K562 (cell line): ENCODE measurements at regions not wholly inside any gene's neighbourhood (a gene's known extent, or its start where the extent isn't known, plus 50 kb on each side); places are given as distances from the start of the nearest gene placed in this dataset.

Experiments used
- ATAC-seq: fragments of 200-7000 bp; cut with Tn5 transposase; 3 replicates; pipeline ENCODE4 v1.9.1; 2020; ENCODE audit warnings: moderate library complexity
- BruUV-seq: library from RNA; stranded (reverse); fragments of 400-500 nt; replicated peaks from 2 replicates; lab custom pipeline; 2021; lab: Mats Ljungman, UMichigan
- CTCF ChIA-PET: fragments of 300-600 bp; formaldehyde crosslinking; extraction: SDS; loops from one replicate; lab custom pipeline; 2021; ENCODE audit warnings: low intra/inter-chr PET ratio; lab: Yijun Ruan, JAX
- POLR2A ChIA-PET: fragments of 300-600, 350-650 bp; sonication (Branson Sonifier 250); formaldehyde crosslinking; extraction: SDS; loops from one replicate; lab custom pipeline; 2021; ENCODE audit warnings: antibody characterized with exemption, inconsistent platforms; lab: Yijun Ruan, JAX
- DNase-seq, 4 experiments: peaks; one replicate each; pipeline versions ENCODE4 v3.0.0 to v3.0.0-alpha.2; 2011 to 2018; ENCODE audit warnings: low spot score in 3 of 4, mixed read lengths in 3 of 4; ENCODE audit errors: extremely low read depth in 1 of 4
- FAIRE-seq: peaks from 2 replicates; lab custom pipeline; 2011; peaks lifted over from hg19 to GRCh38; lab: Jason Lieb, UNC
- H2AFZ ChIP-seq: 2 replicates; pipeline ENCODE4 v1.6.0; 2011; ENCODE audit warnings: low read depth, low read length, control low read depth, inconsistent platforms
- H3K27ac ChIP-seq: fragments of 200-600 bp; 3 replicates; pipeline ENCODE4 v1.8.0; 2011; ENCODE audit warnings: low read depth, mild to moderate bottlenecking, control low read depth, inconsistent platforms, low read length, moderate library complexity, mixed read lengths; ENCODE audit errors: extremely low read depth
- H3K27me3 ChIP-seq, 2 experiments: fragments of 300-600 bp in 1 of 2; 2 replicates in 1 of 2; 3 replicates in 1 of 2; pipeline versions ENCODE4 v1.6.0 to v1.8.0; 2011; ENCODE audit warnings: inconsistent platforms in 2 of 2, low read length in 2 of 2, mild to moderate bottlenecking in 1 of 2, mixed read lengths in 1 of 2, moderate library complexity in 1 of 2; ENCODE audit not compliant: control insufficient read depth in 2 of 2, insufficient read depth in 2 of 2
- H3K36me3 ChIP-seq: fragments of 300-600 bp; 3 replicates; pipeline ENCODE4 v1.8.0; 2011; ENCODE audit warnings: mild to moderate bottlenecking, low read length, inconsistent platforms; ENCODE audit not compliant: control insufficient read depth, insufficient read depth
- H3K4me1 ChIP-seq, 2 experiments: fragments of 200-600 bp in 1 of 2; replicated peaks in 1 of 2; 2 replicates in 1 of 2; 3 replicates in 1 of 2; pipeline versions ENCODE4 v1.5.1 to v1.8.0; 2011; ENCODE audit warnings: inconsistent platforms in 2 of 2, low read length in 2 of 2, mild to moderate bottlenecking in 1 of 2, mixed read lengths in 1 of 2, moderate library complexity in 1 of 2; ENCODE audit not compliant: control insufficient read depth in 2 of 2, insufficient read depth in 2 of 2
- H3K4me2 ChIP-seq: 2 replicates; pipeline ENCODE4 v1.6.1; 2011; ENCODE audit warnings: low read length, control low read depth, inconsistent platforms, mixed read lengths; ENCODE audit not compliant: insufficient read depth
- H3K4me3 ChIP-seq: fragments of 200-600 bp; sonication (generic), shearing (Covaris generic); 2 replicates; pipeline ENCODE4 v1.5.1; 2016; ENCODE audit warnings: control low read depth, inconsistent platforms
- H3K79me2 ChIP-seq: fragments of 200-600 bp; 3 replicates; pipeline ENCODE4 v1.8.0; 2011; ENCODE audit warnings: low read length, inconsistent platforms; ENCODE audit not compliant: control insufficient read depth, insufficient read depth
- H3K9ac ChIP-seq, 2 experiments: 2 replicates each; pipeline versions ENCODE4 v1.6.0 to v1.6.1; 2011; ENCODE audit warnings: low read depth in 2 of 2, low read length in 2 of 2, control low read depth in 1 of 2, inconsistent platforms in 1 of 2, mild to moderate bottlenecking in 1 of 2, mixed read lengths in 1 of 2; ENCODE audit not compliant: insufficient read depth in 1 of 2
- H3K9me1 ChIP-seq: one replicate; pipeline ENCODE4 v1.6.0; 2011; ENCODE audit warnings: inconsistent platforms, mild to moderate bottlenecking, low read length, moderate library complexity; ENCODE audit not compliant: control insufficient read depth, insufficient read depth
- H3K9me3 ChIP-seq: replicated peaks from 2 replicates; pipeline ENCODE4 v1.5.1; 2011; ENCODE audit warnings: low read depth, low read length, inconsistent platforms; ENCODE audit not compliant: control insufficient read depth, insufficient read depth
- H4K20me1 ChIP-seq: replicated peaks from 2 replicates; pipeline ENCODE4 v1.6.1; 2011; ENCODE audit warnings: low read length, inconsistent platforms, mixed read lengths; ENCODE audit not compliant: control insufficient read depth, insufficient read depth
- BCLAF1 ChIP-seq, 2 experiments: fragments of 450-650 bp in 1 of 2; IDR thresholded peaks; 2 replicates each; pipeline ENCODE4 v1.6.1; 2011 to 2017; ENCODE audit warnings: low read depth in 2 of 2, antibody characterized with exemption in 1 of 2, borderline replicate concordance in 1 of 2, low read length in 1 of 2, mild to moderate bottlenecking in 1 of 2, mixed read lengths in 1 of 2; ENCODE audit not compliant: control insufficient read depth in 1 of 2
- CCAR2 ChIP-seq: fragments of 200-400 bp; formaldehyde crosslinking; IDR thresholded peaks from 2 replicates; pipeline ENCODE4 v1.6.1; 2017; ENCODE audit warnings: mild to moderate bottlenecking, low read depth, low read length
- GABPB1 ChIP-seq: sonication (generic); formaldehyde crosslinking; IDR thresholded peaks from 2 replicates; pipeline ENCODE4 v1.8.0; 2022; ENCODE audit warnings: mild to moderate bottlenecking, missing genetic modification reagents
- HNRNPH1 ChIP-seq: fragments of 200-400 bp; formaldehyde crosslinking; optimal IDR thresholded peaks from 2 replicates; pipeline ENCODE3; 2017; ENCODE audit warnings: low read depth, mild to moderate bottlenecking, low read length, moderate library complexity
- KHSRP ChIP-seq: fragments of 450-650 bp; IDR thresholded peaks from 2 replicates; pipeline ENCODE4 v1.6.1; 2017
- KLF6 ChIP-seq: fragments of 250-450 bp; sonication (Bioruptor Pico); IDR thresholded peaks from 2 replicates; pipeline ENCODE4 v1.4.0; 2020; ENCODE audit warnings: mild to moderate bottlenecking, moderate library complexity, borderline replicate concordance
- LARP7 ChIP-seq: fragments of 450-650 bp; IDR thresholded peaks from 2 replicates; pipeline ENCODE4 v1.6.1; 2016
- MAZ ChIP-seq, 2 experiments: fragments of 450-650 bp in 1 of 2; sonication (generic) in 1 of 2; formaldehyde crosslinking; IDR thresholded peaks in 1 of 2; conservative IDR thresholded peaks in 1 of 2; 2 replicates each; pipeline versions ENCODE4 v1.4.0 to v1.5.0; 2020; ENCODE audit warnings: mild to moderate bottlenecking in 1 of 2, missing genetic modification reagents in 1 of 2
- NBN ChIP-seq: fragments of 450-650 bp; IDR thresholded peaks from 2 replicates; pipeline ENCODE4 v1.6.1; 2016; ENCODE audit warnings: low read depth, mild to moderate bottlenecking
- NR3C1 ChIP-seq: sonication (generic); formaldehyde crosslinking; IDR thresholded peaks from 2 replicates; pipeline ENCODE4 v1.8.1; 2022; ENCODE audit warnings: missing genetic modification reagents
- POLR3G ChIP-seq: IDR thresholded peaks from 2 replicates; pipeline ENCODE4 v1.6.1; 2011; ENCODE audit not compliant: insufficient read length, insufficient replicate concordance; ENCODE audit errors: extremely low read depth
- RFX7 ChIP-seq: fragments of 250-450 bp; sonication (Bioruptor Pico); IDR thresholded peaks from 2 replicates; pipeline ENCODE4 v1.5.1; 2021; ENCODE audit warnings: mild to moderate bottlenecking
- ZNF766 ChIP-seq: fragments of 200-800 bp; sonication (Bioruptor generic); conservative IDR thresholded peaks from 2 replicates; pipeline ENCODE4 v1.6.1; 2016; ENCODE audit warnings: missing genetic modification characterization, missing compliant biosample characterization
- ZNF830 ChIP-seq: fragments of 250-450 bp; sonication (Bioruptor Pico); IDR thresholded peaks from 2 replicates; pipeline ENCODE4 v1.5.0; 2021; ENCODE audit warnings: mild to moderate bottlenecking
- WGBS: fragments of 100-300 bp; shearing (Covaris generic); methylation state at CpG from one replicate; pipeline ENCODE4 v1.1.6; 2016; ENCODE audit warnings: low coverage, mixed read lengths; ENCODE audit not compliant: insufficient coverage; ENCODE audit errors: missing lambda C conversion rate; 5-methylcytosine and 5-hydroxymethylcytosine counted together
- in situ Hi-C: fragments of 300-500 bp; cut with MboI; formaldehyde crosslinking; loops from 4 replicates; pipeline ENCODE4 v1.15.0; 2018; ENCODE audit warnings: inconsistent platforms, mixed read lengths
- intact Hi-C: fragments of 100-400 bp; cut with micrococcal nuclease; formaldehyde crosslinking; loops from 2 replicates; pipeline ENCODE4 v1.14.2; 2022

- TF ChIP-seq KHSRP: no peak
- TF ChIP-seq NR3C1 (CRISPR knock-in tag): no peak
- TF ChIP-seq KLF6 (CRISPR knock-in tag): no peak
These were observed 425.6 kb upstream of the SALL1 start (continued) for GRCh38 chr16:51576498-51577195.

GRCh38 chr16:51573191-51573590 is 422.1 kb upstream of the SALL1 start:
- no peaks in the 10 kb centered on the region for H3K27me3 ChIP-seq
- FAIRE-seq (no peak), ATAC-seq (no peak), DNase-seq (no peak)
- no peak for TF ChIP-seq RFX7 (CRISPR knock-in tag)
- no peak for TF ChIP-seq ZNF830 (CRISPR knock-in tag)
- no peak for TF ChIP-seq GABPB1 (CRISPR knock-in tag)
- TF ChIP-seq LARP7: no peak
- TF ChIP-seq CCAR2: no peak
- TF ChIP-seq MAZ (CRISPR knock-in tag; conservative IDR thresholded peaks at IDR 0.05 in 1 of 2, IDR thresholded peaks at IDR 0.05 in 1 of 2): no peak
- TF ChIP-seq BCLAF1 (IDR thresholded peaks at IDR 0.05; ENCODE audit: borderline replicate concordance in 1 of 2, control insufficient read depth in 1 of 2, low read depth in 2 of 2, low read length in 1 of 2): no peak
- no peak for TF ChIP-seq POLR3G
- TF ChIP-seq HNRNPH1: no peak
- no peak for TF ChIP-seq ZNF766 (CRISPR knock-in tag)
- TF ChIP-seq NBN: no peak
- H3K4me2 ChIP-seq: no peak overlapping the region
- no peaks in the 10 kb centered on the region for H3K79me2 ChIP-seq
- no peak overlapping the region for H3K9ac ChIP-seq
- 0% methylated on average over 5 of the region's 5 CpGs for WGBS
- no peak overlapping the region for H3K27ac ChIP-seq
- BruUV-seq: no TSS peak
- no peaks in the 10 kb centered on the region for H4K20me1 ChIP-seq
- no peak overlapping the region for H2AFZ ChIP-seq
- in situ Hi-C loops (no loop called here), intact Hi-C loops (no loop called here)
- no peak overlapping the region for H3K4me3 ChIP-seq
- CTCF ChIA-PET: no interaction called here
- H3K9me1 ChIP-seq: no peaks in the 10 kb centered on the region
- no peaks in the 10 kb centered on the region for H3K9me3 ChIP-seq
- POLR2A ChIA-PET: no interaction called here
- H3K4me1 ChIP-seq: no peaks in the 10 kb centered on the region
- no peaks in the 10 kb centered on the region for H3K36me3 ChIP-seq
